ENCODE measurements at regions not wholly inside any gene's neighbourhood (a gene's known extent, or its start where the extent isn't known, plus 50 kb on each side); places are given as distances from the start of the nearest gene placed in this dataset.

DNA sequence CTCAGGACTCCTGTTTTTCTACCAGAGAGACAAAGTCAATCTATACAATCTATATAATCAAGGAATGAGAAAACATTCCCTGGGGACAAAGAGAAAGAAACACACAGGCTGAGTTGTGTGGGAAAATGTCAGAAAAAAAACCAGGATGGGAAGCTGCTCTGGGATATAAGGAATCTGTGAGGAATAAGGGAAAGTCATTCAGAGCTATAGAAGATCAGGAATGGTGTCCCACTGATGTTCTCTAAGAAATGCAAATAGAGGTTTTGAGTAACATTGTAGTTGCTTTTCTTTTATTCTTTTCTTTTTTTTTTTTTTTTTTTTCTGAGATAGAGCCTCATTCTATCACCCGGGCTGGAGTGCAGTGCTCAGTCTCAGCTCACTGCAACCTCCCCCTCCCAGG lies 605.9 kb upstream of the KLF4 start:
- intact Hi-C loops (cut with micrococcal nuclease) (no loop called here), dilution Hi-C loops (cut with HindIII; ENCODE audit: low sequenced_read_pairs, unreplicated experiment) (no loop called here), in situ Hi-C loops (cut with MboI; ENCODE audit: low sequenced_read_pairs) (no loop called here)
- H2BK20ac ChIP-seq (ENCODE audit: low read depth, low read length), result no peak overlapping the region
- no peak overlapping the region for H4K5ac ChIP-seq (ENCODE audit: low read depth, low read length)
- no CpG with 5 or more reads among the region's 1 CpG for WGBS, 2 experiments (ENCODE audit: extremely low coverage in 2 of 2, insufficient read length in 1 of 2)
- H3K56ac ChIP-seq (ENCODE audit: extremely low read depth, insufficient read depth, low read length), result no peak overlapping the region
- H2BK15ac ChIP-seq (ENCODE audit: low read depth, low read length), result no peak overlapping the region
- CTCF ChIA-PET, result no interaction called here
- no peak overlapping the region for H3K18ac ChIP-seq (ENCODE audit: low read depth, low read length)
- H4K91ac ChIP-seq (ENCODE audit: insufficient read depth, low read depth, low read length), result no peak overlapping the region
- BruUV-seq (replicated peaks), result no TSS peak
- no peak overlapping the region for H2AK9ac ChIP-seq (replicated peaks; ENCODE audit: low read depth, low read length, poor library complexity)
- H2AFZ ChIP-seq (replicated peaks; ENCODE audit: low read length, poor library complexity), result no peak overlapping the region
- ATAC-seq (ENCODE audit: low read depth), result no peak
- H3K36me3 ChIP-seq (ENCODE audit: control insufficient read depth, insufficient read depth, low read length), result no peaks in the 10 kb centered on the region
- no peak overlapping the region for H2BK5ac ChIP-seq (ENCODE audit: low read depth, low read length, poor library complexity, severe bottlenecking)
- H3K14ac ChIP-seq (replicated peaks; ENCODE audit: low read depth, low read length), result no peak overlapping the region
- no peak overlapping the region for H3K4me2 ChIP-seq (ENCODE audit: low read depth, low read length)
- no peaks in the 10 kb centered on the region for H3K4me1 ChIP-seq (ENCODE audit: control insufficient read depth, insufficient read depth, low read length)
- no peaks in the 10 kb centered on the region for H3K79me1 ChIP-seq (ENCODE audit: low read depth in 1 of 2, low read length in 2 of 2)
- no peak overlapping the region for H3K23ac ChIP-seq (ENCODE audit: low read depth, low read length)
- no peak overlapping the region for H3K4ac ChIP-seq (ENCODE audit: low read depth, low read length)
- TF ChIP-seq MAFK (IDR thresholded peaks at IDR 0.05; ENCODE audit: low read depth, low read length), result no peak
- no peaks in the 10 kb centered on the region; the same call in 1 of the 2 replicates for H3K27me3 ChIP-seq (ENCODE audit: control insufficient read depth, insufficient read depth, low read length)
- H3K9me3 ChIP-seq (ENCODE audit: control insufficient read depth, insufficient read depth, low read length), result peaks cover 4% of the 10 kb centered on the region; the same call in 1 of the 2 replicates
- no peak overlapping the region for H3K4me3 ChIP-seq (ENCODE audit: insufficient read depth, low read depth, low read length)
- no peak overlapping the region for H2BK120ac ChIP-seq (ENCODE audit: low read depth, low read length)
- no peak overlapping the region for H3K27ac ChIP-seq (ENCODE audit: insufficient read depth, low read length)
- no peak overlapping the region for H4K8ac ChIP-seq (ENCODE audit: low read depth in 2 of 2, low read length in 2 of 2)
- peaks cover 4% of the 10 kb centered on the region; the same call in 1 of the 2 replicates for H3K9me1 ChIP-seq (ENCODE audit: insufficient read depth, low read length)
- DNase-seq, result no peak
- H2AK5ac ChIP-seq (ENCODE audit: low read depth, low read length), result no peak overlapping the region
- POLR2A ChIA-PET (ENCODE audit: unreplicated experiment), result no interaction called here
- no peaks in the 10 kb centered on the region for H4K20me1 ChIP-seq (ENCODE audit: insufficient read depth, low read length)
- H3K9ac ChIP-seq (ENCODE audit: low read depth, low read length), result no peak overlapping the region
